HepG2 (cell line): ENCODE measurements at regions not wholly inside any gene's neighbourhood (a gene's known extent, or its start where the extent isn't known, plus 50 kb on each side); places are given as distances from the start of the nearest gene placed in this dataset.

Experiments
- ATAC-seq: fragments of 200-7000 bp; cut with Tn5 transposase; 3 replicates; pipeline ENCODE4 v1.9.1; 2020; ENCODE audit warnings: mild to moderate bottlenecking, moderate library complexity
- BruUV-seq: library from RNA; stranded (reverse); fragments of 400-500 nt; replicated peaks from 2 replicates; lab custom pipeline; 2021; lab: Mats Ljungman, UMichigan
- CTCF ChIA-PET: fragments of 300-600 bp; formaldehyde crosslinking; extraction: SDS; loops from one replicate; lab custom pipeline; 2021; ENCODE audit warnings: low total read pairs, inconsistent platforms, low intra/inter-chr PET ratio; lab: Yijun Ruan, JAX
- POLR2A ChIA-PET: fragments of 350-600 bp; sonication (Branson Sonifier 250); formaldehyde crosslinking; loops from one replicate; lab custom pipeline; 2020; ENCODE audit warnings: antibody characterized with exemption, inconsistent platforms; lab: Yijun Ruan, JAX
- DNase-seq: peaks from one replicate; pipeline ENCODE4 v3.0.0-alpha.2; 2015; ENCODE audit warnings: low spot score
- FAIRE-seq: peaks from 3 replicates; lab custom pipeline; 2011; peaks lifted over from hg19 to GRCh38; lab: Jason Lieb, UNC
- H2AFZ ChIP-seq: one replicate; pipeline ENCODE4 v1.6.1; 2011; ENCODE audit warnings: low read length, inconsistent platforms
- H3K27ac ChIP-seq: fragments of 300-600 bp; 3 replicates; pipeline ENCODE4 v1.8.0; 2011; ENCODE audit warnings: mixed run types, mild to moderate bottlenecking, mixed read lengths, low read length, inconsistent platforms; ENCODE audit not compliant: insufficient read depth; ENCODE audit errors: extremely low read length
- H3K27me3 ChIP-seq, 2 experiments: fragments of 200-600 bp in 1 of 2; 2 replicates in 1 of 2; 3 replicates in 1 of 2; pipeline versions ENCODE4 v1.6.0 to v1.8.0; 2011; ENCODE audit warnings: low read length in 2 of 2, mild to moderate bottlenecking in 2 of 2, moderate library complexity in 2 of 2, inconsistent platforms in 1 of 2; ENCODE audit not compliant: insufficient read depth in 2 of 2, control insufficient read depth in 1 of 2
- H3K36me3 ChIP-seq, 2 experiments: fragments of 200-600 bp in 1 of 2; replicated peaks in 1 of 2; 2 replicates in 1 of 2; 3 replicates in 1 of 2; pipeline versions ENCODE4 v1.5.1 to v1.8.0; 2011; ENCODE audit warnings: low read length in 2 of 2, inconsistent platforms in 1 of 2; ENCODE audit not compliant: insufficient read depth in 2 of 2, control insufficient read depth in 1 of 2
- H3K4me1 ChIP-seq: 2 replicates; pipeline ENCODE4 v1.5.1; 2012; ENCODE audit warnings: low read length, inconsistent platforms; ENCODE audit not compliant: insufficient read depth
- H3K4me2 ChIP-seq: 2 replicates; pipeline ENCODE4 v1.6.0; 2011; ENCODE audit warnings: low read depth, low read length, inconsistent platforms
- H3K4me3 ChIP-seq, 3 experiments: fragments of 200-600 bp in 1 of 3; sonication (generic), shearing (Covaris generic) in 1 of 3; replicated peaks in 1 of 3; 2 replicates each; pipeline ENCODE4 v1.5.1; 2011 to 2016; ENCODE audit warnings: low read length in 3 of 3, inconsistent platforms in 2 of 3, low read depth in 2 of 3, mild to moderate bottlenecking in 2 of 3, control low read depth in 1 of 3, mixed read lengths in 1 of 3; ENCODE audit not compliant: insufficient read depth in 1 of 3
- H3K79me2 ChIP-seq: one replicate; pipeline ENCODE4 v1.6.1; 2011; ENCODE audit warnings: low read length, inconsistent platforms; ENCODE audit not compliant: insufficient read depth
- H3K9ac ChIP-seq: 2 replicates; pipeline ENCODE4 v1.6.0; 2011; ENCODE audit warnings: mild to moderate bottlenecking, low read depth, low read length, inconsistent platforms; ENCODE audit not compliant: insufficient read depth
- H3K9me3 ChIP-seq: 2 replicates; pipeline ENCODE4 v1.5.1; 2012; ENCODE audit warnings: mild to moderate bottlenecking, low read length
- H4K20me1 ChIP-seq: 2 replicates; pipeline ENCODE4 v1.6.0; 2011; ENCODE audit warnings: inconsistent platforms, mild to moderate bottlenecking, low read length, moderate library complexity; ENCODE audit not compliant: insufficient read depth
- ARNTL ChIP-seq: sonication (generic); formaldehyde crosslinking; IDR thresholded peaks from 2 replicates; pipeline ENCODE4 v1.4.0; 2020; ENCODE audit warnings: mild to moderate bottlenecking, missing genetic modification reagents
- CBFB ChIP-seq: sonication (generic); formaldehyde crosslinking; IDR thresholded peaks from 2 replicates; pipeline ENCODE4 v1.4.0; 2020; ENCODE audit warnings: missing genetic modification reagents
- EZH2 ChIP-seq: conservative IDR thresholded peaks from 2 replicates; pipeline ENCODE4 v1.6.1; 2012; ENCODE audit warnings: mild to moderate bottlenecking, low read depth, low read length, moderate library complexity
- PRMT3 ChIP-seq: sonication (generic); formaldehyde crosslinking; IDR thresholded peaks from 2 replicates; pipeline ENCODE4 v1.8.1; 2022; ENCODE audit warnings: low read depth, mild to moderate bottlenecking, moderate library complexity, missing genetic modification reagents, borderline replicate concordance
- ZBTB21 ChIP-seq: sonication (generic); formaldehyde crosslinking; IDR thresholded peaks from 2 replicates; pipeline ENCODE4 v1.4.0; 2020; ENCODE audit warnings: missing genetic modification reagents
- ZFP36L1 ChIP-seq: sonication (generic); formaldehyde crosslinking; IDR thresholded peaks from 2 replicates; pipeline ENCODE4 v1.8.0; 2022; ENCODE audit warnings: mild to moderate bottlenecking, missing genetic modification reagents, moderate library complexity
- ZKSCAN5 ChIP-seq: sonication (generic); formaldehyde crosslinking; IDR thresholded peaks from 2 replicates; pipeline ENCODE4 v1.5.1; 2020; ENCODE audit warnings: mild to moderate bottlenecking, missing genetic modification reagents
- ZNF232 ChIP-seq: sonication (generic); formaldehyde crosslinking; IDR thresholded peaks from 2 replicates; pipeline ENCODE4 v1.4.0; 2020; ENCODE audit warnings: missing genetic modification reagents, borderline replicate concordance
- ZNF343 ChIP-seq: sonication (generic); formaldehyde crosslinking; IDR thresholded peaks from 2 replicates; pipeline ENCODE4 v1.4.0; 2020; ENCODE audit warnings: mild to moderate bottlenecking, missing genetic modification reagents
- ZNF552 ChIP-seq: sonication (generic); formaldehyde crosslinking; IDR thresholded peaks from 2 replicates; pipeline ENCODE4 v1.9.0; 2022; ENCODE audit warnings: missing genetic modification reagents, mild to moderate bottlenecking, borderline replicate concordance
- ZNF788 ChIP-seq: sonication (generic); formaldehyde crosslinking; IDR thresholded peaks from 2 replicates; pipeline ENCODE4 v1.5.0; 2020; ENCODE audit warnings: mild to moderate bottlenecking, missing genetic modification reagents, borderline replicate concordance
- ZNF816 ChIP-seq: sonication (generic); formaldehyde crosslinking; IDR thresholded peaks from 2 replicates; pipeline ENCODE4 v1.8.0; 2022; ENCODE audit warnings: missing genetic modification reagents, mild to moderate bottlenecking, borderline replicate concordance
- ZNF891 ChIP-seq: sonication (generic); formaldehyde crosslinking; IDR thresholded peaks from 2 replicates; pipeline ENCODE4 v1.5.0; 2020; ENCODE audit warnings: mild to moderate bottlenecking, missing genetic modification reagents
- WGBS: methylation state at CpG from one replicate; pipeline ENCODE4 v1.1.6; 2017; ENCODE audit warnings: low lambda C conversion rate; 5-methylcytosine and 5-hydroxymethylcytosine counted together
- in situ Hi-C: cut with HindIII; loops from 2 replicates; pipeline ENCODE4 v1.10.0; 2017; ENCODE audit warnings: low pct_unique_long_range_greater_than_20kb; ENCODE audit not compliant: extremely low pct_ligation_motif_present
- intact Hi-C: fragments of 100-400 bp; cut with micrococcal nuclease; formaldehyde crosslinking; loops from one replicate; pipeline ENCODE4 v1.10.0; 2022; ENCODE audit not compliant: unreplicated experiment
- TF ChIP-seq, protein P1 (sequence below), 2 experiments: sonication (generic) in 1 of 2; formaldehyde crosslinking in 1 of 2; IDR thresholded peaks; 2 replicates each; pipeline versions ENCODE4 v1.4.0 to v1.6.1; 2018 to 2020; ENCODE audit warnings: missing genetic modification reagents in 2 of 2, borderline replicate concordance in 1 of 2, low read depth in 1 of 2, mild to moderate bottlenecking in 1 of 2, missing biosample characterization in 1 of 2
- TF ChIP-seq, protein P2 (sequence below): sonication (generic); formaldehyde crosslinking; IDR thresholded peaks from 2 replicates; pipeline ENCODE4 v1.5.1; 2020; ENCODE audit warnings: missing genetic modification reagents, mild to moderate bottlenecking, borderline replicate concordance
- TF ChIP-seq, protein P3 (sequence below): sonication (generic); formaldehyde crosslinking; IDR thresholded peaks from 2 replicates; pipeline ENCODE4 v1.8.0; 2022; ENCODE audit warnings: mild to moderate bottlenecking, missing genetic modification reagents, borderline replicate concordance

DNA sequence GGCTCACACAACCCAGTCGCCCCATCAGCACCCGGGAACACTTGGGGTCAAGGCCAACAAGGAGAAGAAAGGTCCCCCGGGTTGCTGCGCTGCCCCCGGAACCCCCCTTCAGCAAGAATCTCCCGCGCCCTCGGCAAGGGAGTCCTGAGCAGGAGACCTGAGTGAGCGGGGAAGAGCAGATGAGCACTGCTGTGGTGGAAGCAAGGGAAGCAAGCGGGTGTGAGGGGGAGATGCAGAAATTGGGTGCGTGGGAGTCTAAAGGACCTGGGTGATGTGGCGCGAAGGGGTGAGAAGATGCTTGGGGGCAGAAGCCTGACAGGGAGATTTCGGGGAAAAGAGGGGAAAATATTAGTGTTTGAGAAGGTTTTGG is 105.5 kb upstream of the PRB2 start (continued):
- TF ChIP-seq, protein P1, sequence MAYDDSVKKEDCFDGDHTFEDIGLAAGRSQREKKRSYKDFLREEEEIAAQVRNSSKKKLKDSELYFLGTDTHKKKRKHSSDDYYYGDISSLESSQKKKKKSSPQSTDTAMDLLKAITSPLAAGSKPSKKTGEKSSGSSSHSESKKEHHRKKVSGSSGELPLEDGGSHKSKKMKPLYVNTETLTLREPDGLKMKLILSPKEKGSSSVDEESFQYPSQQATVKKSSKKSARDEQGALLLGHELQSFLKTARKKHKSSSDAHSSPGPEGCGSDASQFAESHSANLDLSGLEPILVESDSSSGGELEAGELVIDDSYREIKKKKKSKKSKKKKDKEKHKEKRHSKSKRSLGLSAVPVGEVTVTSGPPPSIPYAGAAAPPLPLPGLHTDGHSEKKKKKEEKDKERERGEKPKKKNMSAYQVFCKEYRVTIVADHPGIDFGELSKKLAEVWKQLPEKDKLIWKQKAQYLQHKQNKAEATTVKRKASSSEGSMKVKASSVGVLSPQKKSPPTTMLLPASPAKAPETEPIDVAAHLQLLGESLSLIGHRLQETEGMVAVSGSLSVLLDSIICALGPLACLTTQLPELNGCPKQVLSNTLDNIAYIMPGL (CRISPR knock-in tag; IDR thresholded peaks at IDR 0.05; ENCODE audit: borderline replicate concordance in 1 of 2, low read depth in 1 of 2), result no peak
- TF ChIP-seq, protein P2, sequence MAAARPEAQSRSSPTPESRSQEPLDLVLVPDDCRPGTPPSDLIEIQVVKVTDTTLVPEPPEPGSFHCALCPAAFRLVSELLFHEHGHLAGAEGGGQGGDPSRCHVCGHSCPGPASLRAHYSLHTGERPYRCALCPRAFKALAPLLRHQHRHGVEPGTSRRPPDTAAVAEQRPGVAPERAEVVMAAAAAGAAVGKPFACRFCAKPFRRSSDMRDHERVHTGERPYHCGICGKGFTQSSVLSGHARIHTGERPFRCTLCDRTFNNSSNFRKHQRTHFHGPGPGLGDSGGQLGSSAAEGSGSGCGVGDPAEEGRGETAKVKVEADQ, result no peak
- TF ChIP-seq EZH2, result no peak
- no peak for TF ChIP-seq ZKSCAN5 (CRISPR knock-in tag)

DNA sequence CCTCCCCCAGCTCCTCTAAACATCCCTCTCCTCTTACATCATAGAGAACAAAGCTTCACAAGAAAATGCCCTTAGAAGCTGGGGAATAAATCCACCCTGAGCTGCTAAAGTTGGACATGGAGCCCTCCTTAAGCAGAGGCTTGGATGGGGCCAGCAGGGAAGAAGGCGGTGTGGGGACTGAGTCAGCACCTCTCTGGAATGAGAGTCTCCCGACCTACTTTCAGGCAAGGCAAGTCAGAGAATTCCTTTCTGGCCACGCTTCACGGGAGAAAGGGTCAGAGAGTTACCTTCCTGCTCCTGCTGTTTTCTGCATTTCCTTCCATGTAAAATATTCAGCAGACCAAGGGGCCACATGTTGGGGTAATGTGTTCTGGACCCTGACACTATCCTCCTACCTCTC is 113.3 kb upstream of the PRB2 start:
- H3K27me3 ChIP-seq, result peaks cover 0 to 4% of the 10 kb centered on the region in 2 experiments; a peak in 2 of 5 replicates
- CTCF ChIA-PET, result no interaction called here
- no peaks in the 10 kb centered on the region for H4K20me1 ChIP-seq
- POLR2A ChIA-PET, result no interaction called here
- no peak for ATAC-seq
- in situ Hi-C loops, result no loop called here
- no peak overlapping the region for H3K27ac ChIP-seq
- BruUV-seq, result no TSS peak
- no peak overlapping the region for H2AFZ ChIP-seq
- H3K9me3 ChIP-seq, result no peaks in the 10 kb centered on the region
- no peaks in the 10 kb centered on the region for H3K36me3 ChIP-seq
- H3K79me2 ChIP-seq, result no peaks in the 10 kb centered on the region
- no peak overlapping the region for H3K9ac ChIP-seq
- no peak for FAIRE-seq
- no peak overlapping the region for H3K4me3 ChIP-seq
- DNase-seq, result no peak
- no peaks in the 10 kb centered on the region for H3K4me1 ChIP-seq
- no peak for TF ChIP-seq ZNF816
- no peak for TF ChIP-seq ZNF891 (CRISPR knock-in tag)
- no peak for TF ChIP-seq PRMT3 (CRISPR knock-in tag)
- TF ChIP-seq ZFP36L1 (CRISPR knock-in tag), result no peak
- no peak for TF ChIP-seq ZNF552 (CRISPR knock-in tag)
- no peak for TF ChIP-seq ZNF232
- TF ChIP-seq, protein P3, sequence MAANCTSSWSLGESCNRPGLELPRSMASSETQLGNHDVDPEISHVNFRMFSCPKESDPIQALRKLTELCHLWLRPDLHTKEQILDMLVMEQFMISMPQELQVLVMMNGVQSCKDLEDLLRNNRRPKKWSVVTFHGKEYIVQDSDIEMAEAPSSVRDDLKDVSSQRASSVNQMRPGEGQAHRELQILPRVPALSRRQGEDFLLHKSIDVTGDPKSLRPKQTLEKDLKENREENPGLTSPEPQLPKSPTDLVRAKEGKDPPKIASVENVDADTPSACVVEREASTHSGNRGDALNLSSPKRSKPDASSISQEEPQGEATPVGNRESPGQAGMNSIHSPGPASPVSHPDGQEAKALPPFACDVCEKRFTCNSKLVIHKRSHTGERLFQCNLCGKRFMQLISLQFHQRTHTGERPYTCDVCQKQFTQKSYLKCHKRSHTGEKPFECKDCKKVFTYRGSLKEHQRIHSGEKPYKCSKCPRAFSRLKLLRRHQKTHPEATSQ (CRISPR knock-in tag), result no peak
- TF ChIP-seq ZNF788 (CRISPR knock-in tag), result no peak
- TF ChIP-seq ZBTB21 (CRISPR knock-in tag), result no peak
- no peak for TF ChIP-seq CBFB (CRISPR knock-in tag)
- TF ChIP-seq ARNTL (CRISPR knock-in tag), result no peak
- TF ChIP-seq ZNF343 (CRISPR knock-in tag), result no peak
- 15% methylated on average over 3 of the region's 4 CpGs for WGBS
- intact Hi-C loops, result no loop called here
- H3K4me2 ChIP-seq, result no peak overlapping the region
